NCI-H2081 (cell line): ENCODE measurements at regions not wholly inside any gene's neighbourhood (a gene's known extent, or its start where the extent isn't known, plus 50 kb on each side); places are given as distances from the start of the nearest gene placed in this dataset.
A peak's percentile ranks its signal among the peaks of the same experiment; 100 is the strongest.
"Not testable (repeated sequence)": the region's sequence is repeated elsewhere in the genome, so short reads cannot be mapped to it uniquely, and the experiment has no call there.

Experiments used
- DNase-seq, 2 experiments: peaks; one replicate each; lab custom pipeline; 2025; lab: John Stamatoyannopoulos, UW

GRCh38 chr2:145800151-145801091 is 1280.5 kb upstream of the ZEB2 start:
- peak in 1 of 2 experiments; percentile 21 for DNase-seq

- no peak for DNase-seq
Measured at GRCh38 chr2:145799595-145800108, 1279.7 kb upstream of the ZEB2 start.

GRCh38 chr2:145798419-145798818 is 1278.5 kb upstream of the ZEB2 start:
- no peak for DNase-seq

- DNase-seq: no peak
Measured at GRCh38 chr2:145797692-145798091, 1277.8 kb upstream of the ZEB2 start.

- DNase-seq: no peak
Measured at GRCh38 chr2:145792745-145793144, 1272.8 kb upstream of the ZEB2 start.

- no peak for DNase-seq
Measured at GRCh38 chr2:145789636-145790035, 1269.7 kb upstream of the ZEB2 start.

- DNase-seq: not testable (repeated sequence)
Measured at GRCh38 chr2:145787597-145788361, 1267.9 kb upstream of the ZEB2 start.

GRCh38 chr2:145782607-145783006 is 1262.7 kb upstream of the ZEB2 start:
- not testable (repeated sequence) for DNase-seq

GRCh38 chr2:145777914-145778313 is 1258.0 kb upstream of the ZEB2 start:
- DNase-seq: no peak

GRCh38 chr2:145777297-145777696 is 1257.4 kb upstream of the ZEB2 start:
- no peak for DNase-seq

- DNase-seq: no peak
Measured at GRCh38 chr2:145775591-145775990, 1255.7 kb upstream of the ZEB2 start.

- DNase-seq: no peak
Measured at GRCh38 chr2:145771525-145771924, 1251.6 kb upstream of the ZEB2 start.

- peak; percentile 11 to 52 for DNase-seq
Measured at GRCh38 chr2:145769011-145769716, 1249.2 kb upstream of the ZEB2 start.

GRCh38 chr2:145765874-145766273 is 1246.0 kb upstream of the ZEB2 start:
- no peak for DNase-seq

- peak; percentile 15 to 33 for DNase-seq
Measured at GRCh38 chr2:145764631-145765030, 1244.7 kb upstream of the ZEB2 start.

GRCh38 chr2:145760781-145761649 is 1241.1 kb upstream of the ZEB2 start:
- no peak for DNase-seq

- no peak for DNase-seq
Measured at GRCh38 chr2:145759228-145759915, 1239.5 kb upstream of the ZEB2 start.

GRCh38 chr2:145757503-145758246 is 1237.8 kb upstream of the ZEB2 start:
- DNase-seq: no peak

- no peak for DNase-seq
Measured at GRCh38 chr2:145755019-145755837, 1235.3 kb upstream of the ZEB2 start.
